ENCODE measurements at regions not wholly inside any gene's neighbourhood (a gene's known extent, or its start where the extent isn't known, plus 50 kb on each side); places are given as distances from the start of the nearest gene placed in this dataset.

DNA sequence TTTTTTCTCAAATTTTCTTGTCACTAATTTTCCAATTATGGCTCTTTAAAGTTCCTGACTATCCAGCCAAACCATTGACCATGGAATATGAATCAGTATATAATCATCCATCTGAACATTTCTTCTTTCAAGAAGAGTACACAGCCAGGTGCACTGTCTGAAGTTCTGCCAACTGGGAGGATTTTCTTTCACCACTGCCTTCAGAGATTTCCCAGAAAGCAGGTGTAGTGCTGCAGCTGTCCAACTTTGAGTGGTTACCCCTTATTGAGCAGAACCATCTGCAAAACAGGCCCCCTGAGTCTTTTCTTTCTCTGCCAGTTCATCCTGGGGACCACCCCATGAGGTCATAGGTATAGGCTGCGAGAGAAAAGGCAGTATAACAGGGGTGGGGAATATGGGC lies 1213.2 kb downstream of the RAPGEF2 start:
- TF ChIP-seq EZH2 (IDR thresholded peaks at IDR 0.05; ENCODE audit: borderline replicate concordance, insufficient read depth, low read depth, low read length, poor library complexity, severe bottlenecking) (no peak), CTCF (IDR thresholded peaks at IDR 0.05) (no peak)

All from B cell (primary cell).